ENCODE measurements at regions not wholly inside any gene's neighbourhood (a gene's known extent, or its start where the extent isn't known, plus 50 kb on each side); places are given as distances from the start of the nearest gene placed in this dataset.

- TF ChIP-seq EZH2phosphoT487 (IDR thresholded peaks at IDR 0.05; ENCODE audit: insufficient read depth, low read depth) (no peak), EZH2 (IDR thresholded peaks at IDR 0.05; ENCODE audit: insufficient read depth, poor library complexity, severe bottlenecking) (no peak)
Observed at GRCh38 chr21:24881506-24881905, 725.8 kb downstream of the MRPL39 start.

Data from GM23248 (cell line).